SK-N-SH (cell line): ENCODE measurements at regions not wholly inside any gene's neighbourhood (a gene's known extent, or its start where the extent isn't known, plus 50 kb on each side); places are given as distances from the start of the nearest gene placed in this dataset.

Experiments used
- CTCF ChIP-seq: fragments of 200-600 bp; sonication (generic); IDR thresholded peaks from 2 replicates; pipeline ENCODE4 v1.6.1; 2017; ENCODE audit warnings: antibody characterized with exemption, mild to moderate bottlenecking, moderate library complexity
- EZH2phosphoT487 ChIP-seq: fragments of 200-600 bp; sonication (generic); IDR thresholded peaks from 2 replicates; pipeline ENCODE4 v1.6.1; 2017; ENCODE audit warnings: low read depth, mixed run types, mild to moderate bottlenecking, antibody characterized with exemption, moderate library complexity, borderline replicate concordance
- FOXJ3 ChIP-seq: sonication (generic); formaldehyde crosslinking; IDR thresholded peaks from 2 replicates; pipeline ENCODE4 v1.5.1; 2020; ENCODE audit warnings: mild to moderate bottlenecking, missing genetic modification reagents
- GABPA ChIP-seq: IDR thresholded peaks from 2 replicates; pipeline ENCODE4 v1.4.0; 2012; ENCODE audit warnings: low read depth, mild to moderate bottlenecking
- MAX ChIP-seq: IDR thresholded peaks from 2 replicates; pipeline ENCODE4 v1.4.0; 2012; ENCODE audit warnings: low read depth
- MXI1 ChIP-seq: IDR thresholded peaks from 2 replicates; pipeline ENCODE4 v1.6.1; 2012; ENCODE audit warnings: mild to moderate bottlenecking, low read depth, low read length, improper control_type of control experiment
- POLR2AphosphoS5 ChIP-seq: IDR thresholded peaks from 2 replicates; pipeline ENCODE4 v1.6.1; 2012; ENCODE audit warnings: low read depth, low read length

DNA sequence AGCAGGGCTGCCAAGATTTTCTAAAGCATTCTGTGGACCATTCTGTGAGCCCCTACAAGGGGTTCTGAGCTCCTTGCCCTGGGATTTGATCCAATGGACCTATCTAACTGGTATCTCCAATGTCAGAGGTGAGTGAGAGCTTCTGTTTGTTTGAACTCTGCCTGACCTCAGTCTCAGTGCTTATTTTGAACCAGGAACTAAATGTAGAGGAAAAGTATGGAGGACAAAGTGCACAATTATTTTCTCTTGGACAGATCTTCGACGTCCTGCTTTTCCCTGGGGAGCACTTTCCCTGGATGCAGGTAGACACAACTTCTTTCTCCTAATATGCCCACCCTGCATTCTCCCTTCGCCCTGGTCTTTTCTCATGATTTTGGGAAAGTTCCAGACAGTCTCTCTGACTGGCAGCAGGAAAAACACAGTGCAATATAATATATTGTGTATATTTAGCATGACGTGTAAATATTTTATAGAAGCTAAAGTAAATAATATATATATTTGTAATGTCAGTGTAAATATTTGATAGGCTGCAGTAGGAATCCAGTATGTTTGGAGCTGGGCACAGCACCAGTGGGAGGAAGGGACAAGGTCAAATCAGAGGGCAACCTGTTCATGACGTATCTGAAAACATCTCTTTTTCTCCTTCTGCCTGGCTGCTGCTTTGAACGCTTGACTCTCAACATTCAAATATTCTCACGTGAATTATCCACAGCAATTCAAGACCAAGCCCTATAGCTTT, 184.0 kb upstream of the LYZL1 start:
- TF ChIP-seq GABPA (no peak), POLR2AphosphoS5 (no peak), EZH2phosphoT487 (no peak), MAX (no peak), FOXJ3 (CRISPR knock-in tag) (no peak), CTCF (no peak), MXI1 (no peak)
